ENCODE measurements at regions not wholly inside any gene's neighbourhood (a gene's known extent, or its start where the extent isn't known, plus 50 kb on each side); places are given as distances from the start of the nearest gene placed in this dataset.

GRCh38 chr11:95306123-95306522, 75.1 kb upstream of the SESN3 start:
- no peak for DNase-seq (ENCODE audit: low read depth)

- DNase-seq (ENCODE audit: low read depth), result no peak
Measured at GRCh38 chr11:95305705-95306104, 74.7 kb upstream of the SESN3 start.

- no peak for DNase-seq (ENCODE audit: low read depth)
Measured at GRCh38 chr11:95304777-95305176, 73.8 kb upstream of the SESN3 start.

DNA sequence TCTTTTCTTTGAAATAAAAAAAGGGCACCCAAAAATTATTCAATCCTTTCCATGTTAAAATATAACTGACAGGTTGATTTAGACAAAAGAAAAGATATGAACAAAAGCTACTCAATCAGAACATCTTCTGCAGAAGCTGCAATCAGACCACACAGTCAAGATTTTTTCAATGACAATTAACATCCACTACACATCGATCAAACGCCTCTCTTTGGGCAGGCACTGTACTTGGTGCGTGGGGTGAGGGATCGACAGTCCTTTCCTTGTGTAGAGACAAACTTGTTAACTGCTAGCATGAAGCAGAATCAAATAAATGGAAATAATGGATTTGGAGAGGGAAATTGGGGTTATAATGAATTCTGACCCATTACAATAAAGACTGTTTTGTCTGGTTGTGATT, 71.2 kb upstream of the SESN3 start:
- DNase-seq (ENCODE audit: low read depth), result no peak

GRCh38 chr11:95301474-95301873, 70.5 kb upstream of the SESN3 start:
- DNase-seq (ENCODE audit: low read depth), result no peak

DNA sequence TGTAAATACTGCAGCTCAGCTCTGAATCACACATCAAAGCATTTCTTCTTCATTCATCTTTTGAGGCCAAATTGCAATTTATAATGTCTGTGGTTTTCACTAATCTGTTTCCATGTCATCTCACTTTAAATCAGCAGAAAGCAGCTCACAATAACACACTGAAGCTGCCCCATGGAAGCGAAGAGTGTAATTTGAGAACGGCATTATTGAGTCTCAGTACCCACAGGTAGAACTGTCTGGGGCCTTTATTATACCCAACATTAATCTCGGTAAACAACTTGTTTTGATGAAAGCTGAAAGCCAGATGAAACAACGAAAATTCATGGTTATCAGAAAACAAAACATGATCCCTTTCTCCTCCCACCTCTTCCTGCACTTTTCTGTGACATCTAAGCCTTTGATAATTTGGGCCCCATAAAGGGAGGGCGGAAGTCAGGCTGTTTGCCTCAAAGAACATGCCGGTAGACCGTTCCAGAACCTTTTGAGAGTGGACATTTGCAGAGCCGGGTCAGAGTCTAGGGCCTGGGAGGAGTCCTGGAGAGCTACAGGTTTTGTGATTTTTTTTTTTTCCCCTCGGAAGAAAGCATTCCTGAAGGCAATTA, 68.2 kb upstream of the SESN3 start:
- DNase-seq (ENCODE audit: low read depth), result no peak

GRCh38 chr11:95297680-95298452, 66.9 kb upstream of the SESN3 start:
- no peak for DNase-seq (ENCODE audit: low read depth)

GRCh38 chr11:95296621-95297025, 65.6 kb upstream of the SESN3 start:
- no peak for DNase-seq (ENCODE audit: low read depth)

- DNase-seq (ENCODE audit: low read depth), result no peak
Measured at GRCh38 chr11:95296165-95296564, 65.2 kb upstream of the SESN3 start.

- no peak for DNase-seq (ENCODE audit: low read depth)
Measured at GRCh38 chr11:95295382-95296149, 64.6 kb upstream of the SESN3 start.

DNA sequence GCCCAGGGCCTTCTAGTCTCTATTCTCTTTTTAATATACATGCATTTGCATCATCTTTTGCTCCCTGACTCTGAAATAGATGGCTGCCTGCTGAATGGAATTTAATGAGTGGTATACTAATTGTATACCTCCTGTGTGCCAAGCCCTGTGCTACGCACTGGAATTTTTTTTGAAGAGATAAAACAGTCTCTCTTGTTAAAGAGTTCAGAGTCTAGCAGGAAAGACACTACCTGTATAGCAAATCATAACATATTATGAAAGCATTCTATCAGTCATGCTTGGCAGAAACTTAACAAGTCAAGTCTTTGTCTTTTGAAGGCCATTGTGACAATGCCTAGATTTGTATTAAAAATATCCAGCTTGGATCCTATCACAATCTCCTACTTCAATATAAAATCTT, 63.7 kb upstream of the SESN3 start:
- DNase-seq (ENCODE audit: low read depth), result no peak

- DNase-seq (ENCODE audit: low read depth), result no peak
Measured at GRCh38 chr11:95293116-95293515, 62.1 kb upstream of the SESN3 start.

DNA sequence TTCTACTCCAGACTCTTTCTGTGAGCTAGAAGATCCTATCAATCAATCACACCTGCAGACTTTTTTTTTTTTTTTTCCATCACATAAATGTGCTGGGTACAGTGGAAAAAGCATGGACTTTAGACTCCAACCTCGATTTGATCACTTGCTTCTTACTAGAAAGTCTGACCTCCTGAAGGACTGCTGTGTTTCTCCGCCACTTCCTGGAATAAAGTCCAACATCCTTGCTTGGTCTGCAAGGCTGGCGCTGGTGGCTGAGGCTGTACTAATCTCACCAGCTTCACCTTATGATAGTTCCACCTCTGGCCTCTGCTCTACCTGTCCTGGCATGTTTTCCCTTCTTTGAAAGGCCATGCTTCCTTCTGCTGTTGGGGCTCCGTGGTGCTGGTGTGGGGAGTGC, 60.9 kb upstream of the SESN3 start:
- DNase-seq (ENCODE audit: low read depth), result no peak

DNA sequence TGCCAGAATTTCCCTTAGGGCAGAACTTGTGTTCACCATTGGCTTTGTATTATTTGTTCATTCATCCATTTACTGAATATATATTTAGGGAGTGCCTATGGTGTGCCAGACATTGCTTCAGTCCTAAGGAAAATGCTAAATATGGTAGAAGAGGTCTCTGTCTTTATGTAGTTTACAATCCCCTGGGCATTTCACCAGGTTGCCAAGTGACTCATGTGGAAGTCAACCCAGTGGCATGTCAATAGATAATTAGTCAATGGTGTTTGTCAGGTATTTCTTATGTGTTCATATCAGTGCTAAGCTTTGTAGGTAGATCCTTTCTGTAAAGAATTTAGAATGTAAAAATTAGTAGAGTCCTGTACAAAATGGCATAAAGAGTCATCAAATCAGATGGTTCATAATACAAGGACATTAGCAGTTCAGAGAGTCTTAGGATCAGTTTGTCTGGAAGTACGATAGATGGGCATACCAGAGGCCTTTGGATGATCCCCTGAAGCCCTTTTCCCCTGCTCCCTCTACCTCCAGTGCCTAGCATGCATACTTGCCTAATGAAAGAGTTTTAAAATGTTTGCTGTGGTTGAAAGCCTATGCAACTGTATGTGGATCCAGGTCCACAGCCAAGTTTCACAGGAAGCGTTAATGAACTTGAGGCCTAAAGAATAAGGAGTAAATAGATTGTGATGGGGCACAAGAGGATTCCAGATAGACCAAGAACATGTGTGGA, 58.5 kb upstream of the SESN3 start:
- no peak for DNase-seq (ENCODE audit: low read depth)

DNA sequence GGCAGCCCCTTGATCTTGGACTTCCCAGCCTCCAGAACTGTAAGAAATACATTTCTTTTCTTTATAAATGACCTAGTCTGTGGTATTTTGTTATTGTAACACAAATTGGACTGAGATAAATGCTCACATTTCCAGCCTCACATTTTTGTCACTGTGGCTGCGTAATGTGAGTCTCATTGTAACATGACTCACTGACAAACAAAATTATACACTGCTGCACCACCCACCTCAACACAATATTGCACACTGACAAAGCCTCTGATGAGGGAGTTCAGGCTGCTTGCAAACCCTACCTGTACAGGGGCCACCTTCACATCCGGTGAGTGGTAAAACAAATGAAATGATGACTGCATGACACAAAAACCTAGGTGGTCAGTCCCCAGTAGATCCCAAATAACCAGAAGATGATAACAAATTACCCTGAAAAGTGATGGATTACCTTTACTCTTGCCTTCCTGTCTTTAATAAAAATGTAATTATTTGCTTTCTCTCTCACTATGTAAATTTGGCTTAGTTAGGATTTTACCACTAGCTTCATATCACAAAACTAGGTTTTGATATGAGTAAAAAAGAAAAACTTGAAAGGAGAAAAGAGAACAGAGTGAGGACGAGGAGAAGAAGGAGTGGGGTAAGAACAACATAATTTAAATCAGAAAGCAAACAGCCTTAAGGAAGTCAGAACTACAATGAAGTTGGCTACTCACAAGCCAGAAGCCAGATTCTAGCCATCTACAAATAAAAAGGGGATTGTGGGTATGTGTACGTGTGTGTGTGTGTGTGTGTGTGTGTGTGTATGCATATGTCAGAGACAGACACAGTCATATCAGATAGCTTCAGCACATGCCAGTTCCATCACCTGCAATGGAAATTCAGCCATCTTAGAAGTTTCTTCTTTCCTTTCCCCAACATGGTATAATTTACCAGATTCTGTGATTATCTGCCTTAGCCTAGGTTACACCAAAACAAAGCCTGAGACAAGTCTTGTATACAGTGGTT, 53.4 kb upstream of the SESN3 start:
- DNase-seq (ENCODE audit: low read depth), result no peak

DNA sequence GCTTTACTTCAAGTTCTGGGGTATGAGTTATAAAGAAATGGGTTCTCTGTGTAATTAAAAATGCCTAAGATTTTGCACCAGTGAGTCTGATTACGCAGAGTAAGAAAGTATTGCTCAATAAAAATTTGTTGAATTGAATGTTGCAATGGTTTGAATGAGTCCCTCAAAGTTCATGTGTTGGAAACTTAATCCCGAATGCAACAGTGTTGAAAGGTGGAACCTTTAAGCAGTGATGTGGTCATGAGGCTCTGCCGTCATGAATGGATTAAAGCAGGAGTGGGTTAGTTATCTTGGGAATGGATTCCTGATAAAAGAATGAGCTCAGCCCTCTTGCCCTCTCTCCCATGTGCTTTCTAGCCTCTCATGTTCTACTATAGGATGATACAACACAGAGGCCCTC, 52.6 kb upstream of the SESN3 start:
- DNase-seq (ENCODE audit: low read depth), result no peak

- no peak for DNase-seq (ENCODE audit: low read depth)
Measured at GRCh38 chr11:95283146-95283545, 52.1 kb upstream of the SESN3 start.

- no peak for DNase-seq (ENCODE audit: low read depth)
Measured at GRCh38 chr11:95282291-95282751, 51.3 kb upstream of the SESN3 start.

Measured in GM04504 (cell line).